ENCODE measurements at regions not wholly inside any gene's neighbourhood (a gene's known extent, or its start where the extent isn't known, plus 50 kb on each side); places are given as distances from the start of the nearest gene placed in this dataset.

GRCh38 chr6:84528201-84528600 lies 236.2 kb downstream of the TBX18 start:
- TF ChIP-seq CTCF (IDR thresholded peaks at IDR 0.05) (no peak), EP300 (IDR thresholded peaks at IDR 0.05; ENCODE audit: borderline replicate concordance in 1 of 2, low read depth in 1 of 2, low read length in 1 of 2) (no peak), RFX5 (IDR thresholded peaks at IDR 0.05; ENCODE audit: low read length) (no peak), MAX (IDR thresholded peaks at IDR 0.05; ENCODE audit: low read depth) (no peak), NFIC (IDR thresholded peaks at IDR 0.05; ENCODE audit: borderline replicate concordance) (no peak), REST (IDR thresholded peaks at IDR 0.05; ENCODE audit: low read depth, low read length) (no peak), GABPA (IDR thresholded peaks at IDR 0.05; ENCODE audit: low read depth) (no peak), TAF1 (IDR thresholded peaks at IDR 0.05; ENCODE audit: borderline replicate concordance, low read depth, low read length) (no peak)
